ENCODE measurements at regions not wholly inside any gene's neighbourhood (a gene's known extent, or its start where the extent isn't known, plus 50 kb on each side); places are given as distances from the start of the nearest gene placed in this dataset.

GRCh38 chr10:24119896-24120295, 89.0 kb upstream of the KIAA1217 start:
- no peak for DNase-seq (ENCODE audit: low spot score)
- intact Hi-C loops (cut with micrococcal nuclease) = no loop called here
- H3K4me3 Mint-ChIP-seq (ENCODE audit: low read depth) = no peak overlapping the region
- H3K27ac Mint-ChIP-seq = no peak overlapping the region
- H3K4me1 Mint-ChIP-seq (ENCODE audit: low read depth) = no peaks in the 10 kb centered on the region
- no peaks in the 10 kb centered on the region for H3K36me3 Mint-ChIP-seq (ENCODE audit: low read depth)
- H3K27me3 Mint-ChIP-seq (ENCODE audit: low read depth) = no peaks in the 10 kb centered on the region
- H3K9me3 Mint-ChIP-seq = no peaks in the 10 kb centered on the region

GRCh38 chr10:24120646-24121045, 88.3 kb upstream of the KIAA1217 start:
- intact Hi-C loops (cut with micrococcal nuclease) = no loop called here
- Mint-ChIP-seq H3K27me3 (ENCODE audit: low read depth) (no peaks in the 10 kb centered on the region), H3K9me3 (no peaks in the 10 kb centered on the region), H3K4me3 (ENCODE audit: low read depth) (no peak overlapping the region), H3K36me3 (ENCODE audit: low read depth) (no peaks in the 10 kb centered on the region), H3K27ac (no peak overlapping the region), H3K4me1 (ENCODE audit: low read depth) (no peaks in the 10 kb centered on the region)
- DNase-seq (ENCODE audit: low spot score) = no peak

- no peaks in the 10 kb centered on the region for H3K27me3 Mint-ChIP-seq (ENCODE audit: low read depth)
- H3K27ac Mint-ChIP-seq = no peak overlapping the region
- H3K9me3 Mint-ChIP-seq = no peaks in the 10 kb centered on the region
- DNase-seq (ENCODE audit: low spot score) = no peak
- no peak overlapping the region for H3K4me3 Mint-ChIP-seq (ENCODE audit: low read depth)
- H3K36me3 Mint-ChIP-seq (ENCODE audit: low read depth) = no peaks in the 10 kb centered on the region
- H3K4me1 Mint-ChIP-seq (ENCODE audit: low read depth) = no peaks in the 10 kb centered on the region
- intact Hi-C loops (cut with micrococcal nuclease) = no loop called here
Observed at GRCh38 chr10:24127516-24127915, 81.4 kb upstream of the KIAA1217 start.

- no peak for DNase-seq (ENCODE audit: low spot score)
- Mint-ChIP-seq H3K27ac (no peak overlapping the region), H3K36me3 (ENCODE audit: low read depth) (no peaks in the 10 kb centered on the region), H3K9me3 (no peaks in the 10 kb centered on the region), H3K4me1 (ENCODE audit: low read depth) (no peaks in the 10 kb centered on the region), H3K27me3 (ENCODE audit: low read depth) (no peaks in the 10 kb centered on the region), H3K4me3 (ENCODE audit: low read depth) (no peak overlapping the region)
- intact Hi-C loops (cut with micrococcal nuclease) = no loop called here
Observed at GRCh38 chr10:24128066-24128730, 80.7 kb upstream of the KIAA1217 start.

- Mint-ChIP-seq H3K27me3 (ENCODE audit: low read depth) (no peaks in the 10 kb centered on the region), H3K9me3 (no peaks in the 10 kb centered on the region), H3K4me3 (ENCODE audit: low read depth) (no peak overlapping the region), H3K4me1 (ENCODE audit: low read depth) (no peaks in the 10 kb centered on the region), H3K36me3 (ENCODE audit: low read depth) (no peaks in the 10 kb centered on the region), H3K27ac (no peak overlapping the region)
- intact Hi-C loops (cut with micrococcal nuclease) = no loop called here
- no peak for DNase-seq (ENCODE audit: low spot score)
Observed at GRCh38 chr10:24132741-24133140, 76.2 kb upstream of the KIAA1217 start.

GRCh38 chr10:24133835-24134234, 75.1 kb upstream of the KIAA1217 start:
- H3K4me3 Mint-ChIP-seq (ENCODE audit: low read depth) = no peak overlapping the region
- intact Hi-C loops (cut with micrococcal nuclease) = no loop called here
- no peaks in the 10 kb centered on the region for H3K9me3 Mint-ChIP-seq
- no peaks in the 10 kb centered on the region for H3K36me3 Mint-ChIP-seq (ENCODE audit: low read depth)
- DNase-seq (ENCODE audit: low spot score) = no peak
- no peaks in the 10 kb centered on the region for H3K27me3 Mint-ChIP-seq (ENCODE audit: low read depth)
- H3K4me1 Mint-ChIP-seq (ENCODE audit: low read depth) = no peaks in the 10 kb centered on the region
- no peak overlapping the region for H3K27ac Mint-ChIP-seq

- intact Hi-C loops (cut with micrococcal nuclease) = no loop called here
- H3K27me3 Mint-ChIP-seq (ENCODE audit: low read depth) = no peaks in the 10 kb centered on the region
- peaks cover under 1% of the 10 kb centered on the region for H3K9me3 Mint-ChIP-seq
- H3K36me3 Mint-ChIP-seq (ENCODE audit: low read depth) = no peaks in the 10 kb centered on the region
- DNase-seq (ENCODE audit: low spot score) = no peak
- H3K27ac Mint-ChIP-seq = no peak overlapping the region
- H3K4me3 Mint-ChIP-seq (ENCODE audit: low read depth) = no peak overlapping the region
- no peaks in the 10 kb centered on the region for H3K4me1 Mint-ChIP-seq (ENCODE audit: low read depth)
Observed at GRCh38 chr10:24136070-24136469, 72.9 kb upstream of the KIAA1217 start.

GRCh38 chr10:24147321-24147720, 61.6 kb upstream of the KIAA1217 start:
- intact Hi-C loops (cut with micrococcal nuclease) = no loop called here
- no peak for DNase-seq (ENCODE audit: low spot score)
- no peaks in the 10 kb centered on the region for H3K27me3 Mint-ChIP-seq (ENCODE audit: low read depth)
- H3K36me3 Mint-ChIP-seq (ENCODE audit: low read depth) = no peaks in the 10 kb centered on the region
- no peaks in the 10 kb centered on the region for H3K4me1 Mint-ChIP-seq (ENCODE audit: low read depth)
- no peak overlapping the region for H3K4me3 Mint-ChIP-seq (ENCODE audit: low read depth)
- H3K9me3 Mint-ChIP-seq = no peaks in the 10 kb centered on the region
- H3K27ac Mint-ChIP-seq = no peak overlapping the region

- Mint-ChIP-seq H3K4me3 (ENCODE audit: low read depth) (no peak overlapping the region), H3K9me3 (no peaks in the 10 kb centered on the region), H3K36me3 (ENCODE audit: low read depth) (no peaks in the 10 kb centered on the region), H3K4me1 (ENCODE audit: low read depth) (no peaks in the 10 kb centered on the region), H3K27me3 (ENCODE audit: low read depth) (no peaks in the 10 kb centered on the region), H3K27ac (no peak overlapping the region)
- intact Hi-C loops (cut with micrococcal nuclease) = no loop called here
- no peak for DNase-seq (ENCODE audit: low spot score)
Observed at GRCh38 chr10:24149640-24150039, 59.3 kb upstream of the KIAA1217 start.

GRCh38 chr10:24150853-24151252, 58.1 kb upstream of the KIAA1217 start:
- intact Hi-C loops (cut with micrococcal nuclease) = no loop called here
- DNase-seq (ENCODE audit: low spot score) = no peak
- Mint-ChIP-seq H3K4me3 (ENCODE audit: low read depth) (no peak overlapping the region), H3K36me3 (ENCODE audit: low read depth) (no peaks in the 10 kb centered on the region), H3K9me3 (no peaks in the 10 kb centered on the region), H3K27ac (no peak overlapping the region), H3K27me3 (ENCODE audit: low read depth) (no peaks in the 10 kb centered on the region), H3K4me1 (ENCODE audit: low read depth) (no peaks in the 10 kb centered on the region)

- Mint-ChIP-seq H3K27ac (no peak overlapping the region), H3K4me1 (ENCODE audit: low read depth) (no peaks in the 10 kb centered on the region), H3K4me3 (ENCODE audit: low read depth) (no peak overlapping the region), H3K27me3 (ENCODE audit: low read depth) (no peaks in the 10 kb centered on the region), H3K36me3 (ENCODE audit: low read depth) (no peaks in the 10 kb centered on the region), H3K9me3 (peaks cover 2% of the 10 kb centered on the region)
- intact Hi-C loops (cut with micrococcal nuclease) = no loop called here
- no peak for DNase-seq (ENCODE audit: low spot score)
Observed at GRCh38 chr10:24152270-24152669, 56.7 kb upstream of the KIAA1217 start.

- H3K27me3 Mint-ChIP-seq (ENCODE audit: low read depth) = no peaks in the 10 kb centered on the region
- intact Hi-C loops (cut with micrococcal nuclease) = no loop called here
- no peak overlapping the region for H3K4me3 Mint-ChIP-seq (ENCODE audit: low read depth)
- H3K4me1 Mint-ChIP-seq (ENCODE audit: low read depth) = no peaks in the 10 kb centered on the region
- H3K36me3 Mint-ChIP-seq (ENCODE audit: low read depth) = no peaks in the 10 kb centered on the region
- peaks cover 4% of the 10 kb centered on the region for H3K9me3 Mint-ChIP-seq
- no peak for DNase-seq (ENCODE audit: low spot score)
- no peak overlapping the region for H3K27ac Mint-ChIP-seq
Observed at GRCh38 chr10:24153031-24153430, 55.9 kb upstream of the KIAA1217 start.

GRCh38 chr10:24153537-24153936, 55.4 kb upstream of the KIAA1217 start:
- Mint-ChIP-seq H3K4me1 (ENCODE audit: low read depth) (no peaks in the 10 kb centered on the region), H3K36me3 (ENCODE audit: low read depth) (no peaks in the 10 kb centered on the region), H3K27me3 (ENCODE audit: low read depth) (no peaks in the 10 kb centered on the region), H3K27ac (no peak overlapping the region), H3K9me3 (peaks cover 4% of the 10 kb centered on the region), H3K4me3 (ENCODE audit: low read depth) (no peak overlapping the region)
- intact Hi-C loops (cut with micrococcal nuclease) = no loop called here
- no peak for DNase-seq (ENCODE audit: low spot score)

- intact Hi-C loops (cut with micrococcal nuclease) = no loop called here
- no peaks in the 10 kb centered on the region for H3K4me1 Mint-ChIP-seq (ENCODE audit: low read depth)
- DNase-seq (ENCODE audit: low spot score) = no peak
- H3K27ac Mint-ChIP-seq = no peak overlapping the region
- H3K27me3 Mint-ChIP-seq (ENCODE audit: low read depth) = no peaks in the 10 kb centered on the region
- no peaks in the 10 kb centered on the region for H3K36me3 Mint-ChIP-seq (ENCODE audit: low read depth)
- no peak overlapping the region for H3K4me3 Mint-ChIP-seq (ENCODE audit: low read depth)
- H3K9me3 Mint-ChIP-seq = peaks cover 4% of the 10 kb centered on the region
Observed at GRCh38 chr10:24156686-24157085, 52.3 kb upstream of the KIAA1217 start.
